Sigmoid colon (tissue), 6 donors: ENCODE measurements at regions not wholly inside any gene's neighbourhood (a gene's known extent, or its start where the extent isn't known, plus 50 kb on each side); places are given as distances from the start of the nearest gene placed in this dataset.

ENCODE experiments used
- DNase-seq: peaks from one replicate; pipeline ENCODE4 v3.0.0-alpha.2; 2019
- H3K27ac ChIP-seq, 4 donors: fragments of 200-600 bp; sonication (generic); one replicate each; pipeline ENCODE4 v1.5.1; 2016 to 2019; ENCODE audit warnings: mild to moderate bottlenecking in 1 of 4
- H3K27me3 ChIP-seq, 3 donors: fragments of 200-600 bp; sonication (generic); one replicate each; pipeline ENCODE4 v1.5.1; 2019; ENCODE audit warnings: mild to moderate bottlenecking in 1 of 3
- H3K36me3 ChIP-seq, 4 donors: fragments of 200-600 bp; sonication (generic); one replicate each; pipeline ENCODE4 v1.5.1; 2016 to 2019
- H3K4me1 ChIP-seq, 4 donors: fragments of 200-600 bp; sonication (generic); one replicate each; pipeline ENCODE4 v1.5.1; 2017 to 2019
- H3K4me3 ChIP-seq, 4 donors: fragments of 200-600 bp; sonication (generic); one replicate each; pipeline ENCODE4 v1.5.1; 2017 to 2019; ENCODE audit warnings: mild to moderate bottlenecking in 2 of 4, moderate library complexity in 1 of 4
- H3K9me3 ChIP-seq, 4 donors: fragments of 200-600 bp in 3 of 4; sonication (generic) in 3 of 4; one replicate each; pipeline versions ENCODE4 v1.5.1 to v1.6.1; 2013 to 2019
- EP300 ChIP-seq, 4 donors: sonication (generic); formaldehyde crosslinking; IDR thresholded peaks; one replicate each; pipeline ENCODE4 v1.6.1; 2017; ENCODE audit warnings: antibody characterized with exemption in 4 of 4
- POLR2A ChIP-seq, 2 donors: fragments of 450-650 bp; IDR thresholded peaks; one replicate each; pipeline ENCODE4 v1.6.1; 2016; ENCODE audit warnings: antibody characterized with exemption in 2 of 2, mild to moderate bottlenecking in 2 of 2, moderate library complexity in 2 of 2
- POLR2AphosphoS5 ChIP-seq, 4 donors: sonication (generic); formaldehyde crosslinking; IDR thresholded peaks; one replicate each; pipeline ENCODE4 v1.6.1; 2017; ENCODE audit warnings: antibody characterized with exemption in 4 of 4
- WGBS, 2 donors: extraction: QIAGEN DNeasy Blood & Tissue Kit; methylation state at CpG; one replicate each; pipeline ENCODE4 v1.1.7; 2013; 5-methylcytosine and 5-hydroxymethylcytosine counted together
- intact Hi-C: fragments of 100-400 bp; cut with DNase I; formaldehyde crosslinking; loops from one replicate; pipeline ENCODE4 v1.15.1; 2023
- TF ChIP-seq, protein P1 (sequence below), 4 experiments: fragments of 450-650 bp in 3 of 4; fragments of 200-600 bp in 1 of 4; IDR thresholded peaks; one replicate each; pipeline ENCODE4 v1.5.1; 2016 to 2019; ENCODE audit warnings: antibody characterized with exemption in 4 of 4, mild to moderate bottlenecking in 3 of 4, moderate library complexity in 2 of 4
- donor health status: healthy with polysubstance abuse.
- donor health status: healthy.

- no peaks in the 10 kb centered on the region for H3K9me3 ChIP-seq
- no peaks in the 10 kb centered on the region for H3K4me1 ChIP-seq
- intact Hi-C loops, result no loop called here
- 85 to 87% methylated on average over 3 of the region's 3 CpGs for WGBS, 2 donors
- no peaks in the 10 kb centered on the region for H3K36me3 ChIP-seq
- TF ChIP-seq POLR2AphosphoS5 (IDR thresholded peaks at IDR 0.05), result no peak
- TF ChIP-seq, protein P1, sequence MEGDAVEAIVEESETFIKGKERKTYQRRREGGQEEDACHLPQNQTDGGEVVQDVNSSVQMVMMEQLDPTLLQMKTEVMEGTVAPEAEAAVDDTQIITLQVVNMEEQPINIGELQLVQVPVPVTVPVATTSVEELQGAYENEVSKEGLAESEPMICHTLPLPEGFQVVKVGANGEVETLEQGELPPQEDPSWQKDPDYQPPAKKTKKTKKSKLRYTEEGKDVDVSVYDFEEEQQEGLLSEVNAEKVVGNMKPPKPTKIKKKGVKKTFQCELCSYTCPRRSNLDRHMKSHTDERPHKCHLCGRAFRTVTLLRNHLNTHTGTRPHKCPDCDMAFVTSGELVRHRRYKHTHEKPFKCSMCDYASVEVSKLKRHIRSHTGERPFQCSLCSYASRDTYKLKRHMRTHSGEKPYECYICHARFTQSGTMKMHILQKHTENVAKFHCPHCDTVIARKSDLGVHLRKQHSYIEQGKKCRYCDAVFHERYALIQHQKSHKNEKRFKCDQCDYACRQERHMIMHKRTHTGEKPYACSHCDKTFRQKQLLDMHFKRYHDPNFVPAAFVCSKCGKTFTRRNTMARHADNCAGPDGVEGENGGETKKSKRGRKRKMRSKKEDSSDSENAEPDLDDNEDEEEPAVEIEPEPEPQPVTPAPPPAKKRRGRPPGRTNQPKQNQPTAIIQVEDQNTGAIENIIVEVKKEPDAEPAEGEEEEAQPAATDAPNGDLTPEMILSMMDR (IDR thresholded peaks at IDR 0.05), result no peak
- no peaks in the 10 kb centered on the region for H3K27me3 ChIP-seq
- H3K4me3 ChIP-seq, result no peak overlapping the region
- DNase-seq, result no peak
- no peak overlapping the region for H3K27ac ChIP-seq
Observed at GRCh38 chr2:58951722-58952121, 710.6 kb upstream of the FANCL start.

- intact Hi-C loops, result no loop called here
- Histone ChIP-seq H3K9me3 (no peaks in the 10 kb centered on the region), H3K27ac (no peak overlapping the region), H3K4me3 (no peak overlapping the region), H3K4me1 (no peaks in the 10 kb centered on the region), H3K27me3 (no peaks in the 10 kb centered on the region), H3K36me3 (no peaks in the 10 kb centered on the region)
- TF ChIP-seq POLR2AphosphoS5 (IDR thresholded peaks at IDR 0.05), result no peak
- TF ChIP-seq, protein P1 (IDR thresholded peaks at IDR 0.05), result no peak
- no peak for TF ChIP-seq EP300 (IDR thresholded peaks at IDR 0.05)
- TF ChIP-seq POLR2A (IDR thresholded peaks at IDR 0.05), result no peak
- 85 to 89% methylated on average over 4 of the region's 4 CpGs for WGBS, 2 donors
- no peak for DNase-seq
Observed at GRCh38 chr2:58950795-58951462, 709.8 kb upstream of the FANCL start.

- TF ChIP-seq, protein P1 (IDR thresholded peaks at IDR 0.05), result no peak
- TF ChIP-seq EP300 (IDR thresholded peaks at IDR 0.05) (no peak), POLR2AphosphoS5 (IDR thresholded peaks at IDR 0.05) (no peak), POLR2A (IDR thresholded peaks at IDR 0.05) (no peak)
- no peaks in the 10 kb centered on the region for H3K36me3 ChIP-seq
- H3K4me3 ChIP-seq, result no peak overlapping the region
- no peak for DNase-seq
- H3K27ac ChIP-seq, result no peak overlapping the region
- H3K9me3 ChIP-seq, result no peaks in the 10 kb centered on the region
- intact Hi-C loops, result no loop called here
- no peaks in the 10 kb centered on the region for H3K4me1 ChIP-seq
- no peaks in the 10 kb centered on the region for H3K27me3 ChIP-seq
Observed at GRCh38 chr2:58939388-58939787, 698.3 kb upstream of the FANCL start.

DNA sequence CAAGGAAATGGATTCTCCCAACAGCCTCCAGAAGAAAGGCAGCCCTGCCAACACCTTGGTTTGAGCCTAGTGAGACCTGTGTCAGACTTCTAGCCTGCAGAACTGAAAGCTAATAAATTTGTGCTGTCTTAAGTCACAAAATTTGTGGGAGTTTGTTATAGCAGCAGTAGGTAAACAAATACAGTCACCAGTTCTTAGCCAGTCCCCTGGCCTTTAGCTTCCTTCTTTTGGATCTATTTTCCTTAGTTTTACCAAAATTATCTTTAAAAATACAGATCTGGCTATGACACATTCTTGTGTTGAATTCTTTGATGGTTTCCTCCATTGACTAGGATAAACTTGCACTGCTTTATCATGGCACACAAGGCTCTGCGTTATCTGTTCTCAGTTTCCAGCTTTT is 697.9 kb upstream of the FANCL start:
- no peaks in the 10 kb centered on the region for H3K4me1 ChIP-seq
- WGBS, 2 donors, result 89 to 98% methylated on average over 1 of the region's 1 CpG
- no peak for DNase-seq
- intact Hi-C loops, result no loop called here
- no peak overlapping the region for H3K27ac ChIP-seq
- H3K36me3 ChIP-seq, result no peaks in the 10 kb centered on the region
- H3K27me3 ChIP-seq, result no peaks in the 10 kb centered on the region
- no peaks in the 10 kb centered on the region for H3K9me3 ChIP-seq
- H3K4me3 ChIP-seq, result no peak overlapping the region
- no peak for TF ChIP-seq EP300 (IDR thresholded peaks at IDR 0.05)
- TF ChIP-seq POLR2A (IDR thresholded peaks at IDR 0.05), result no peak
- TF ChIP-seq POLR2AphosphoS5 (IDR thresholded peaks at IDR 0.05), result no peak
- TF ChIP-seq, protein P1 (IDR thresholded peaks at IDR 0.05), result no peak

DNA sequence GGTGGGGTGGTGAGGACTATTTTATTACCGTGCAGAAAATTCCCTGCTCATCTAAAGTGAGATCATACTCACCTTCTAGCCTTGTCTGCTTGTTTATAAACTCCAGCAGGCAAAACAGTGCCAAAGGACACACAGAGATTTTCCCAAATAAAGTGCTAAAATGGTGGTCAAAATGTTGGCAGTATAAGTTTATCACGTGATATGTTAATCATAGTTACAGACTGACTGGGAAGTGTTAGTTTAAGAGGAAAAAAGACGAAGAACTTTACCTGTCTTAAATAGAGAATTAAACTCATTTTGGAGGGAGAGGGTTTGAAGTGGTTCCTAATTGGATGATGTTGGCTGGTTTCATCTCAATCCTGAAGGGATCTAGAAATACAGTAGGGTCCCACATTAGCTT is 691.7 kb upstream of the FANCL start:
- Histone ChIP-seq H3K4me3 (no peak overlapping the region), H3K4me1 (no peaks in the 10 kb centered on the region), H3K9me3 (no peaks in the 10 kb centered on the region), H3K27ac (no peak overlapping the region), H3K36me3 (no peaks in the 10 kb centered on the region), H3K27me3 (no peaks in the 10 kb centered on the region)
- DNase-seq, result no peak
- WGBS, 2 donors, result 65 to 93% methylated on average over 3 of the region's 3 CpGs
- TF ChIP-seq POLR2AphosphoS5 (IDR thresholded peaks at IDR 0.05) (no peak), POLR2A (IDR thresholded peaks at IDR 0.05) (no peak), EP300 (IDR thresholded peaks at IDR 0.05) (no peak)
- TF ChIP-seq, protein P1 (IDR thresholded peaks at IDR 0.05), result no peak
- intact Hi-C loops, result no loop called here
